Vagina (tissue), 2 donors: ENCODE measurements at regions not wholly inside any gene's neighbourhood (a gene's known extent, or its start where the extent isn't known, plus 50 kb on each side); places are given as distances from the start of the nearest gene placed in this dataset.

ENCODE experiments used
- DNase-seq, 2 donors: peaks; one replicate each; pipeline ENCODE4 v3.0.0-alpha.2; 2017; ENCODE audit errors: extremely low spot score in 2 of 2
- H3K27ac ChIP-seq: fragments of 200-600 bp; sonication (generic); one replicate; pipeline ENCODE4 v1.5.1; 2019
- H3K27me3 ChIP-seq: fragments of 200-600 bp; sonication (generic); one replicate; pipeline ENCODE4 v1.5.1; 2019
- H3K36me3 ChIP-seq, 2 donors: fragments of 200-600 bp; sonication (generic); one replicate each; pipeline ENCODE4 v1.5.1; 2017 to 2019
- H3K4me1 ChIP-seq: fragments of 200-600 bp; sonication (generic); one replicate; pipeline ENCODE4 v1.5.1; 2019
- H3K4me3 ChIP-seq, 2 donors: fragments of 200-600 bp; sonication (generic); 1 replicate in 1 of 2; 2 replicates in 1 of 2; pipeline ENCODE4 v1.5.1; 2016 to 2019
- H3K9me3 ChIP-seq: fragments of 200-600 bp; sonication (generic); one replicate; pipeline ENCODE4 v1.5.1; 2019
- POLR2A ChIP-seq, 2 donors: fragments of 450-650 bp; IDR thresholded peaks; one replicate each; pipeline ENCODE4 v1.6.1; 2017; ENCODE audit warnings: antibody characterized with exemption in 2 of 2, mild to moderate bottlenecking in 2 of 2, moderate library complexity in 2 of 2
- POLR2AphosphoS5 ChIP-seq, 2 donors: sonication (generic); formaldehyde crosslinking; IDR thresholded peaks; one replicate each; pipeline ENCODE4 v1.9.0; 2017; ENCODE audit warnings: antibody characterized with exemption in 2 of 2, mild to moderate bottlenecking in 2 of 2, low read depth in 1 of 2; ENCODE audit not compliant: insufficient read depth in 1 of 2
- intact Hi-C: fragments of 100-400 bp; cut with DNase I; formaldehyde crosslinking; loops from one replicate; pipeline ENCODE4 v1.15.1; 2023
- TF ChIP-seq, protein P1 (sequence below), 3 experiments: fragments of 450-650 bp in 2 of 3; fragments of 200-600 bp in 1 of 3; sonication (generic) in 1 of 3; IDR thresholded peaks; one replicate each; pipeline ENCODE4 v1.5.1; 2017 to 2019; ENCODE audit warnings: antibody characterized with exemption in 3 of 3, mild to moderate bottlenecking in 2 of 3, moderate library complexity in 2 of 3

DNA sequence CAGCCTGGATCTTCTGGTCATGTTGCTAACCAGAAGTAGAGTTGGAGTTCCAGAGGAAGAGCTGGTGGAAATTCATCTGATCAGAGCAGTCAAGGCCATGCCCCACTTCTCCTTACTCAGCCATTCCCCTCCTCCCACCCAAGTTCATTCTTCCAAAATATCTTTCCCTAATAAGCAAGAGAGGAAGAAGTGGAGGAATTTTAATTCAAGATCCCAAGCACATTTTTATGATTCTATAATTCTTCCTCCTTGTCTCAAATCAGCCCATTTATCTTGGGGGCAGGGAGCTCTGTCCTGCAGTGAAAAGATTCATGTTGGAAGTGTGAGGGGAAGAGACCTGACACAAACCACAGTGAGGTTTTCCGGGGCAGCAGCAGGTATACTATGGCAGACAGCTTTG lies 85.0 kb upstream of the GALNT15 start:
- intact Hi-C loops, result no loop called here
- H3K4me3 ChIP-seq, result no peak overlapping the region
- peaks cover 23% of the 10 kb centered on the region for H3K4me1 ChIP-seq
- TF ChIP-seq, protein P1, sequence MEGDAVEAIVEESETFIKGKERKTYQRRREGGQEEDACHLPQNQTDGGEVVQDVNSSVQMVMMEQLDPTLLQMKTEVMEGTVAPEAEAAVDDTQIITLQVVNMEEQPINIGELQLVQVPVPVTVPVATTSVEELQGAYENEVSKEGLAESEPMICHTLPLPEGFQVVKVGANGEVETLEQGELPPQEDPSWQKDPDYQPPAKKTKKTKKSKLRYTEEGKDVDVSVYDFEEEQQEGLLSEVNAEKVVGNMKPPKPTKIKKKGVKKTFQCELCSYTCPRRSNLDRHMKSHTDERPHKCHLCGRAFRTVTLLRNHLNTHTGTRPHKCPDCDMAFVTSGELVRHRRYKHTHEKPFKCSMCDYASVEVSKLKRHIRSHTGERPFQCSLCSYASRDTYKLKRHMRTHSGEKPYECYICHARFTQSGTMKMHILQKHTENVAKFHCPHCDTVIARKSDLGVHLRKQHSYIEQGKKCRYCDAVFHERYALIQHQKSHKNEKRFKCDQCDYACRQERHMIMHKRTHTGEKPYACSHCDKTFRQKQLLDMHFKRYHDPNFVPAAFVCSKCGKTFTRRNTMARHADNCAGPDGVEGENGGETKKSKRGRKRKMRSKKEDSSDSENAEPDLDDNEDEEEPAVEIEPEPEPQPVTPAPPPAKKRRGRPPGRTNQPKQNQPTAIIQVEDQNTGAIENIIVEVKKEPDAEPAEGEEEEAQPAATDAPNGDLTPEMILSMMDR (IDR thresholded peaks at IDR 0.05), result no peak
- no peak for TF ChIP-seq POLR2A (IDR thresholded peaks at IDR 0.05)
- TF ChIP-seq POLR2AphosphoS5 (IDR thresholded peaks at IDR 0.05; ENCODE audit: insufficient read depth in 1 of 2, low read depth in 1 of 2), result no peak
- H3K27ac ChIP-seq, result no peak overlapping the region
- DNase-seq, result no peak
- H3K36me3 ChIP-seq, result no peaks in the 10 kb centered on the region
- no peaks in the 10 kb centered on the region for H3K9me3 ChIP-seq
- no peaks in the 10 kb centered on the region for H3K27me3 ChIP-seq

DNA sequence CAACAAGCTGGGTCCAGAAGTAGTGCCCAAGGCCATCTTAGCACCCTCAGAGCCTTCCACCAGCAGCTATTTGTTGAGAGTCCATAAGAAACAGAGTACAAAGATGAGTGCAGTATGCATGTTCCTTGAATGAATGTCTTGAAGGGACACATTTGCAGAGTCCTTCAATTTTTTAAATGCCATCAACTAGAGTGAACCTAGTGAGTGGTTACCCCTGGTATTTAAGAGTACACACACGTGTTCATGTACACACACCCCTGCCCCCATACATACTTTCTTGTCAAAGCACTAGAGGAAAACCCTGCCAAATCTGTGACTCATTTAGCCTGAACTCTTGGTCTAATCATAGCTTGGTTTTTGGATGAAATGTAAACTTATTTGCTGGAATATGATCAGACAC lies 84.5 kb upstream of the GALNT15 start:
- H3K4me3 ChIP-seq, result no peak overlapping the region
- no peak for DNase-seq
- H3K27ac ChIP-seq, result no peak overlapping the region
- intact Hi-C loops, result no loop called here
- H3K4me1 ChIP-seq, result peaks cover 23% of the 10 kb centered on the region
- H3K36me3 ChIP-seq, result no peaks in the 10 kb centered on the region
- no peaks in the 10 kb centered on the region for H3K9me3 ChIP-seq
- TF ChIP-seq, protein P1 (IDR thresholded peaks at IDR 0.05), result no peak
- TF ChIP-seq POLR2AphosphoS5 (IDR thresholded peaks at IDR 0.05; ENCODE audit: insufficient read depth in 1 of 2, low read depth in 1 of 2) (no peak), POLR2A (IDR thresholded peaks at IDR 0.05) (no peak)
- H3K27me3 ChIP-seq, result no peaks in the 10 kb centered on the region

DNA sequence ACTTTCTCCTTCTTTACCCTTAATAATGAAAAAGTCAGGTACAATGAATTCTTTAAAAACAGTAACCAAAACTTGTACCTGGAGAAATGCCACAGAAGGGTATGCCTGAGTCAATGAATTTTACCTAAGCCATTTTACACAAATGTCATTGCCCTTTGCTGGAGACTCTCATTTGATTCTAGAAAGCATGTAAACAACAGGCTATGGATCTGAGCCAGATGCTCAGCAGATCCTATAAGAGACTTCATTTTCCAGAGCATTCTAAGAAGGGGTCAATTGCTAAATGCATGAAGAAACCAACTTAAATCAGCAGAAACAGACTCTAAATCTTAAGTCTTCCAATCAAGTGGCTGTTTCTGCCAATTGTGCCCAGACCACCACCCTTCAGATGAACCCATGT lies 83.8 kb upstream of the GALNT15 start:
- Histone ChIP-seq H3K4me3 (no peak overlapping the region), H3K27ac (no peak overlapping the region), H3K4me1 (peaks cover 21% of the 10 kb centered on the region), H3K36me3 (no peaks in the 10 kb centered on the region), H3K9me3 (no peaks in the 10 kb centered on the region), H3K27me3 (no peaks in the 10 kb centered on the region)
- TF ChIP-seq, protein P1 (IDR thresholded peaks at IDR 0.05), result no peak
- no peak for TF ChIP-seq POLR2A (IDR thresholded peaks at IDR 0.05)
- TF ChIP-seq POLR2AphosphoS5 (IDR thresholded peaks at IDR 0.05; ENCODE audit: insufficient read depth in 1 of 2, low read depth in 1 of 2), result no peak
- DNase-seq, result no peak
- intact Hi-C loops, result no loop called here

DNA sequence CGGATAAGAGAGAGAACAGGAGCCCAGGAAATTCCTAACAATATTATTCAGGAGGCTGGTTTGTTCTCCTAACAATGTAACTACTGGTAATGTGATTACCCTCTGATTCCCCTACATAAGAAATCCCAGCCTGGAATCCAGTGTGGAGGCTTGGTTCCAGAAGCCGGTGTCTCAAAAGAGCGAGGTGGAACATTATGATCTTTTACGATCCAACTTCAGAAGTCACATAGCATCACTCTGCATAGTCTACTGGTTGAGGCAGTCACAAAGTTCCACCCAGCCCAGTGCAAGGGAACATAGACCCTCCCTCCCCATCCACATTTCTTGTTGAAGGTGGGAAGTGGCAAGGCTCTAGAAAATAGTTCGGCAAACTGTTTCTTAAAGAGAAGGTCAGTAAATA lies 81.6 kb upstream of the GALNT15 start:
- no peak for DNase-seq
- H3K36me3 ChIP-seq, result no peaks in the 10 kb centered on the region
- H3K27ac ChIP-seq, result no peak overlapping the region
- no peak overlapping the region for H3K4me3 ChIP-seq
- TF ChIP-seq, protein P1 (IDR thresholded peaks at IDR 0.05), result no peak
- TF ChIP-seq POLR2A (IDR thresholded peaks at IDR 0.05) (no peak), POLR2AphosphoS5 (IDR thresholded peaks at IDR 0.05; ENCODE audit: insufficient read depth in 1 of 2, low read depth in 1 of 2) (no peak)
- no peaks in the 10 kb centered on the region for H3K27me3 ChIP-seq
- intact Hi-C loops, result no loop called here
- peaks cover 11% of the 10 kb centered on the region for H3K4me1 ChIP-seq
- no peaks in the 10 kb centered on the region for H3K9me3 ChIP-seq

DNA sequence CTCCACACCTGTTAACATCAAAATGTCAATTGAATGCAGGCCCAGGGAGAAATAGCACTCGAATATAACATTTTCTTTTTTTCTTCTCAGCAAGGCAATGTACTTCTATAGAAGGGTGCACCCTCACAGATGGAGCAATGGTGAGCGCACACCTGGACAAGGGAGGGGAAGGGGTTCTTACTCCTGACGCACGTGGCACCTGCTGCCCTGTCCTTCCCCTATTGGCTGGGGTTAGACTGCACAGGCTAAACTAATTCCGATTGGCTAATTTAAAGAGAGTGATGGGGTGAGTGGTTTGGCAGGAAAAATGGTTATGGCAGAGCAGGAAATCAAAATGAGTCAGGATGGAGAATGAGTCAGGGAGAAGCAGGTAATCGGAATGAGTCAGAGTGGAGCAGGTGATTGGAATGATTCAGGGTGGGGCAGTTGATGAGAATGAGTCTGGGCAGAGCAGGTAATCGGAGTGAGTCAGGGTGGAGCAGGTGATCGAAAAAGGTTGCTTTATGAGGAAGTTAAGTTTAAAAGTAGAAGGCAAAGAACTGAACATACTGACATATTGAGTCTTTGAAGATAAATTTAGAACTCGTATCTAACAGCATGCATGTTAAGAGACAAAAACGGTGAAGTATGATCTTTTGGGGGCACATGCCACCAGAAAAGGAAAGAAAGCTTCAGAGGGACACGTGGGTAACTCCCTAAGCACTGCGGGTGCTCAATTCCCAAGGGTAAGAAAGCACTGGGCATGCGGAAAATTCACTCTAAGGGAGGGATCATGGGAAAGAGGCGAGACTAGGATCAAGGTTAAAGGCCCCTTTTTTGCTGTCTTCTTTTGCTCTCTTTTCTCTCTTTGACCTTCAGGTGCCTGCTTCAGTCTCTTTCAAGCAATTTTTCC lies 72.9 kb upstream of the GALNT15 start:
- intact Hi-C loops, result no loop called here
- Histone ChIP-seq H3K27ac (no peak overlapping the region), H3K4me1 (no peaks in the 10 kb centered on the region), H3K4me3 (no peak overlapping the region), H3K9me3 (no peaks in the 10 kb centered on the region), H3K27me3 (no peaks in the 10 kb centered on the region), H3K36me3 (no peaks in the 10 kb centered on the region)
- TF ChIP-seq, protein P1 (IDR thresholded peaks at IDR 0.05), result no peak
- TF ChIP-seq POLR2A (IDR thresholded peaks at IDR 0.05), result no peak
- TF ChIP-seq POLR2AphosphoS5 (IDR thresholded peaks at IDR 0.05; ENCODE audit: insufficient read depth in 1 of 2, low read depth in 1 of 2), result no peak
- DNase-seq, result no peak
